ENCODE measurements at regions not wholly inside any gene's neighbourhood (a gene's known extent, or its start where the extent isn't known, plus 50 kb on each side); places are given as distances from the start of the nearest gene placed in this dataset.

- ChIA-PET POLR2A (no interaction called here), CTCF (no interaction called here)
- no peaks in the 10 kb centered on the region for H3K36me3 ChIP-seq (ENCODE audit: control insufficient read depth, insufficient read depth, low read length)
- no peak for DNase-seq (ENCODE audit: low read depth, low spot score)
- in situ Hi-C loops (cut with HindIII; ENCODE audit: low pct_unique_long_range_greater_than_20kb, low sequenced_read_pairs): no loop called here
- H3K27me3 ChIP-seq (ENCODE audit: control insufficient read depth, insufficient read depth, low read length): no peaks in the 10 kb centered on the region
- BruUV-seq (replicated peaks): no TSS peak
- ATAC-seq: no peak
- no peak for TF ChIP-seq TCF7L2 (IDR thresholded peaks at IDR 0.05; ENCODE audit: low read depth, low read length)
- TF ChIP-seq CTCF (IDR thresholded peaks at IDR 0.05): no peak
- no peak for TF ChIP-seq POLR2AphosphoS5 (IDR thresholded peaks at IDR 0.05; ENCODE audit: low read depth, low read length)
- TF ChIP-seq REST (IDR thresholded peaks at IDR 0.05; ENCODE audit: insufficient read depth in 1 of 2, low read depth in 2 of 2, low read length in 1 of 2): no peak
- no peak for TF ChIP-seq SIN3A (IDR thresholded peaks at IDR 0.05; ENCODE audit: borderline replicate concordance, insufficient read depth, low read depth, low read length)
- intact Hi-C loops (cut with micrococcal nuclease; ENCODE audit: unreplicated experiment): no loop called here
- no peak overlapping the region for H3K4me3 ChIP-seq (ENCODE audit: low read depth in 2 of 2, low read length in 2 of 2)
- H3K4me1 ChIP-seq (ENCODE audit: control insufficient read depth, insufficient read depth, low read length): no peaks in the 10 kb centered on the region
- no peak overlapping the region for H3K27ac ChIP-seq (ENCODE audit: low read length)
- H3K9me3 ChIP-seq (ENCODE audit: control insufficient read depth, insufficient read depth, low read depth, low read length): no peaks in the 10 kb centered on the region
Measured at GRCh38 chr16:54402873-54403272, 116.3 kb upstream of the IRX3 start.

GRCh38 chr16:54402270-54402669 is 115.7 kb upstream of the IRX3 start:
- Histone ChIP-seq H3K27ac (ENCODE audit: low read length) (no peak overlapping the region), H3K4me3 (ENCODE audit: low read depth in 2 of 2, low read length in 2 of 2) (no peak overlapping the region), H3K9me3 (ENCODE audit: control insufficient read depth, insufficient read depth, low read depth, low read length) (no peaks in the 10 kb centered on the region), H3K27me3 (ENCODE audit: control insufficient read depth, insufficient read depth, low read length) (no peaks in the 10 kb centered on the region), H3K36me3 (ENCODE audit: control insufficient read depth, insufficient read depth, low read length) (no peaks in the 10 kb centered on the region), H3K4me1 (ENCODE audit: control insufficient read depth, insufficient read depth, low read length) (no peaks in the 10 kb centered on the region)
- ChIA-PET CTCF (no interaction called here), POLR2A (no interaction called here)
- in situ Hi-C loops (cut with HindIII; ENCODE audit: low pct_unique_long_range_greater_than_20kb, low sequenced_read_pairs) (no loop called here), intact Hi-C loops (cut with micrococcal nuclease; ENCODE audit: unreplicated experiment) (no loop called here)
- no TSS peak for BruUV-seq (replicated peaks)
- TF ChIP-seq CTCF (IDR thresholded peaks at IDR 0.05): no peak
- no peak for TF ChIP-seq REST (IDR thresholded peaks at IDR 0.05; ENCODE audit: insufficient read depth in 1 of 2, low read depth in 2 of 2, low read length in 1 of 2)
- TF ChIP-seq SIN3A (IDR thresholded peaks at IDR 0.05; ENCODE audit: borderline replicate concordance, insufficient read depth, low read depth, low read length): no peak
- TF ChIP-seq TCF7L2 (IDR thresholded peaks at IDR 0.05; ENCODE audit: low read depth, low read length): no peak
- no peak for TF ChIP-seq POLR2AphosphoS5 (IDR thresholded peaks at IDR 0.05; ENCODE audit: low read depth, low read length)
- ATAC-seq: no peak
- DNase-seq (ENCODE audit: low read depth, low spot score): no peak
